ENCODE measurements at regions not wholly inside any gene's neighbourhood (a gene's known extent, or its start where the extent isn't known, plus 50 kb on each side); places are given as distances from the start of the nearest gene placed in this dataset.

- H2BK20ac ChIP-seq (ENCODE audit: low read depth, low read length, poor library complexity, severe bottlenecking), result no peak overlapping the region
- H3K56ac ChIP-seq (ENCODE audit: insufficient read length, low read depth, low read length), result no peak overlapping the region
- no peak overlapping the region for H2BK15ac ChIP-seq (ENCODE audit: low read depth, low read length)
- Mint-ChIP-seq H3K27me3 (ENCODE audit: low read depth) (no peaks in the 10 kb centered on the region; the same call in 1 of the 2 replicates), H3K4me3 (no peak overlapping the region), H3K4me1 (peaks cover 4 to 5% of the 10 kb centered on the region in 2 experiments; a peak in 3 of 4 replicates), H3K9me3 (no peaks in the 10 kb centered on the region), H3K27ac (no peak overlapping the region), H3K36me3 (ENCODE audit: insufficient read depth in 1 of 3, low read depth in 3 of 3) (no peaks in the 10 kb centered on the region)
- H3T11ph ChIP-seq (ENCODE audit: low read length), result no peak overlapping the region
- H3K4me1 ChIP-seq (ENCODE audit: insufficient read depth, low read length), result peaks cover 2% of the 10 kb centered on the region; the same call in 1 of the 2 replicates
- no peak overlapping the region for H4K91ac ChIP-seq (ENCODE audit: insufficient read length, low read depth, low read length)
- no peak overlapping the region for H4K8ac ChIP-seq (replicated peaks; ENCODE audit: insufficient read length, low read depth, low read length)
- no peak overlapping the region for H3K14ac ChIP-seq (ENCODE audit: insufficient read depth, low read length)
- WGBS (ENCODE audit: extremely low coverage, insufficient read length, low lambda C conversion rate), result no CpG with 5 or more reads among the region's 3 CpGs
- no peak overlapping the region for H2BK5ac ChIP-seq (ENCODE audit: insufficient read length, low read length)
- no peak overlapping the region for H2AFZ ChIP-seq (ENCODE audit: low read length)
- H3K9ac ChIP-seq (ENCODE audit: extremely low read depth, insufficient read length, low read length), result no peak overlapping the region
- H3K18ac ChIP-seq (ENCODE audit: insufficient read length, low read depth, low read length), result no peak overlapping the region
- no peaks in the 10 kb centered on the region for H4K20me1 ChIP-seq (ENCODE audit: control insufficient read depth, insufficient read depth, insufficient read length)
- H3K79me1 ChIP-seq (ENCODE audit: insufficient read depth, low read depth, low read length, poor library complexity, severe bottlenecking), result no peaks in the 10 kb centered on the region
- H3K9me3 ChIP-seq (ENCODE audit: control insufficient read depth, low read depth, low read length), result no peaks in the 10 kb centered on the region
- no peak overlapping the region for H2BK12ac ChIP-seq (ENCODE audit: insufficient read length, low read depth, low read length)
- no peak overlapping the region for H2AK5ac ChIP-seq (ENCODE audit: insufficient read length, low read length)
- H3K4ac ChIP-seq (ENCODE audit: low read depth, low read length), result no peak overlapping the region
- H2BK120ac ChIP-seq (ENCODE audit: low read depth, low read length, poor library complexity, severe bottlenecking), result no peak overlapping the region
- no peaks in the 10 kb centered on the region for H3K23me2 ChIP-seq (ENCODE audit: insufficient read length, low read depth, low read length, poor library complexity, severe bottlenecking)
- no peak overlapping the region for H3K23ac ChIP-seq (ENCODE audit: insufficient read length, low read depth, low read length)
- H3K79me2 ChIP-seq (ENCODE audit: insufficient read depth, low read length), result no peaks in the 10 kb centered on the region
- no peak overlapping the region for H3K4me2 ChIP-seq (ENCODE audit: insufficient read depth, insufficient read length, low read length)
- no peak overlapping the region for H3K27ac ChIP-seq (ENCODE audit: insufficient read length, low read depth, low read length)
- H3K27me3 ChIP-seq (ENCODE audit: insufficient read depth, low read length), result no peaks in the 10 kb centered on the region
- H4K5ac ChIP-seq (ENCODE audit: insufficient read length, low read depth, low read length), result no peak overlapping the region
- DNase-seq, result no peak
- peak; percentile 32; the same call in 2 of the 3 replicates for TF ChIP-seq CTCF (conservative IDR thresholded peaks at IDR 0.05)
These were observed 107.6 kb downstream of the CD47 start for GRCh38 chr3:107983247-107983646.

All from H9 (cell line).